NB4 (cell line): ENCODE measurements at regions not wholly inside any gene's neighbourhood (a gene's known extent, or its start where the extent isn't known, plus 50 kb on each side); places are given as distances from the start of the nearest gene placed in this dataset.

Source experiments
- CTCF ChIP-seq: IDR thresholded peaks from one replicate; pipeline ENCODE4 v1.5.1; 2012; ENCODE audit warnings: low read depth, low read length
- MAX ChIP-seq: IDR thresholded peaks from 2 replicates; pipeline ENCODE4 v1.6.1; 2011; ENCODE audit warnings: low read depth, low read length
- POLR2A ChIP-seq: IDR thresholded peaks from 2 replicates; pipeline ENCODE4 v1.6.1; 2011; ENCODE audit warnings: mild to moderate bottlenecking; ENCODE audit not compliant: insufficient read length; ENCODE audit errors: extremely low read depth

- TF ChIP-seq CTCF, result no peak
- TF ChIP-seq POLR2A, result no peak
- no peak for TF ChIP-seq MAX
Observed at GRCh38 chr6:9581155-9581554, 833.7 kb downstream of the TFAP2A start.
